Lung (tissue), 11 donors: ENCODE measurements at regions not wholly inside any gene's neighbourhood (a gene's known extent, or its start where the extent isn't known, plus 50 kb on each side); places are given as distances from the start of the nearest gene placed in this dataset.

ENCODE experiments used
- ATAC-seq: fragments of 200-7000 bp; cut with Tn5 transposase; one replicate; pipeline ENCODE4 v1.9.1; 2020; ENCODE audit warnings: moderate number of reproducible peaks; ENCODE audit not compliant: insufficient read depth, low FRiP score
- DNase-seq, 3 donors: peaks; one replicate each; pipeline ENCODE4 v3.0.0-alpha.2; 2013 to 2017
- H3K27ac ChIP-seq, 2 donors: one replicate each; pipeline ENCODE4 v1.5.1; 2013; ENCODE audit warnings: mild to moderate bottlenecking in 2 of 2, moderate library complexity in 2 of 2, control low read depth in 1 of 2, inconsistent platforms in 1 of 2, low read depth in 1 of 2, low read length in 1 of 2
- H3K27me3 ChIP-seq, 3 donors: one replicate each; pipeline ENCODE4 v1.5.1; 2013; ENCODE audit warnings: low read length in 2 of 3; ENCODE audit not compliant: control insufficient read depth in 3 of 3, insufficient read depth in 3 of 3
- H3K36me3 ChIP-seq, 4 donors: one replicate each; pipeline ENCODE4 v1.5.1; 2013; ENCODE audit warnings: low read length in 4 of 4, mild to moderate bottlenecking in 1 of 4, moderate library complexity in 1 of 4; ENCODE audit not compliant: control insufficient read depth in 4 of 4, insufficient read depth in 4 of 4
- H3K4me1 ChIP-seq, 5 donors: one replicate each; pipeline ENCODE4 v1.5.1; 2013; ENCODE audit warnings: low read length in 5 of 5, mild to moderate bottlenecking in 2 of 5, moderate library complexity in 1 of 5; ENCODE audit not compliant: control insufficient read depth in 5 of 5, insufficient read depth in 5 of 5
- H3K4me3 ChIP-seq: one replicate; pipeline ENCODE4 v1.5.1; 2013; ENCODE audit warnings: mild to moderate bottlenecking, control low read depth, moderate library complexity
- H3K9ac ChIP-seq, 2 donors: one replicate each; pipeline ENCODE4 v1.5.1; 2013; ENCODE audit warnings: low read length in 2 of 2, control low read depth in 1 of 2; ENCODE audit not compliant: insufficient read depth in 1 of 2
- H3K9me3 ChIP-seq, 4 donors: one replicate each; pipeline ENCODE4 v1.5.1; 2013; ENCODE audit warnings: low read length in 3 of 4, mild to moderate bottlenecking in 1 of 4, moderate library complexity in 1 of 4; ENCODE audit not compliant: control insufficient read depth in 4 of 4, insufficient read depth in 3 of 4
- CTCF ChIP-seq: IDR thresholded peaks from 2 replicates; pipeline ENCODE4 v1.5.1; 2012; ENCODE audit warnings: mild to moderate bottlenecking; ENCODE audit errors: control extremely low read depth, extremely low read depth
- WGBS, 2 donors: extraction: QIAGEN DNeasy Blood & Tissue Kit; methylation state at CpG; one replicate each; pipeline ENCODE4 v1.1.7; 2013; 5-methylcytosine and 5-hydroxymethylcytosine counted together
- donor health status: control.
- donor health status: control.
- donor health status: Bipolar disorder and iron deficiency.
- donor health status: healthy.
- donor health status: DM: yes; HTN: yes; CAD: no.

GRCh38 chr20:48552550-48552949 is 275.2 kb downstream of the PREX1 start:
- Histone ChIP-seq H3K27me3 (no peaks in the 10 kb centered on the region), H3K27ac (no peak overlapping the region), H3K4me1 (no peaks in the 10 kb centered on the region), H3K4me3 (no peak overlapping the region), H3K9ac (no peak overlapping the region), H3K9me3 (peaks cover 0 to 2% (median 0%) of the 10 kb centered on the region in 4 donors), H3K36me3 (no peaks in the 10 kb centered on the region)
- TF ChIP-seq CTCF, result no peak
- DNase-seq (no peak), ATAC-seq (no peak)
- WGBS, 2 donors, result 76 to 89% methylated on average over 8 of the region's 8 CpGs

DNA sequence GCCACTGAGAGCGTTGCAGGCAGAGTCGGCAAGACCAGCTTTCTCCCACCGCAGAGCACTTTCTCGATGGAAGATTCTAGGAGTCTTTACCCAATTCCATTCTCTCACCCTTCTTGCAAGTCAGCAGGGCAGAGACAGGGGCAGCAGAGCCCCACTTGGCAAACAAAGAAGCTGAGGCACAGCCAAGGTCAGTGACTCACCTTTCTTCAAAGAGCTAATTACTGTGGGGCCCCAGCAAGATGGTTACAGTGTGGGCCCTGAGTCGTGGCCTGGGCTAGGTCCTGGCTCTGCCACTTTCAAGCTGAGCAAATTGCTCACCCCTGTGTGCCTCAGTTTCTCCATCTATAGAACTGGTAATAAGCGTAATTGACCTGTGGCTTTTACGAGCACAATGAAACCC is 277.0 kb downstream of the PREX1 start:
- no peak for TF ChIP-seq CTCF
- H3K36me3 ChIP-seq, result no peaks in the 10 kb centered on the region
- no peak overlapping the region for H3K4me3 ChIP-seq
- H3K27me3 ChIP-seq, result peaks cover 0 to under 1% (median 0%) of the 10 kb centered on the region in 3 donors
- DNase-seq (no peak), ATAC-seq (no peak)
- no peak overlapping the region for H3K27ac ChIP-seq
- 81 to 86% methylated on average over 7 of the region's 7 CpGs for WGBS, 2 donors
- H3K9ac ChIP-seq, result no peak overlapping the region
- H3K4me1 ChIP-seq, result no peaks in the 10 kb centered on the region
- peaks cover 0 to 2% (median 0%) of the 10 kb centered on the region in 4 donors for H3K9me3 ChIP-seq

- TF ChIP-seq CTCF, result no peak
- no peak for DNase-seq
- Histone ChIP-seq H3K27me3 (peaks cover 0 to 3% (median 3%) of the 10 kb centered on the region in 3 donors), H3K9me3 (peaks cover 0 to 2% (median 0%) of the 10 kb centered on the region in 4 donors), H3K4me3 (no peak overlapping the region), H3K4me1 (no peaks in the 10 kb centered on the region), H3K27ac (no peak overlapping the region), H3K9ac (no peak overlapping the region), H3K36me3 (no peaks in the 10 kb centered on the region)
- 93 to 95% methylated on average over 7 of the region's 7 CpGs for WGBS, 2 donors
- ATAC-seq, result no peak
These were observed 280.1 kb downstream of the PREX1 start for GRCh38 chr20:48547664-48548063.
